Frontal cortex (tissue), 3 donors: ENCODE measurements at regions not wholly inside any gene's neighbourhood (a gene's known extent, or its start where the extent isn't known, plus 50 kb on each side); places are given as distances from the start of the nearest gene placed in this dataset.
"Not testable (repeated sequence)": the region's sequence is repeated elsewhere in the genome, so short reads cannot be mapped to it uniquely, and the experiment has no call there.

Experiments used
- DNase-seq, 2 donors: peaks; one replicate each; pipeline ENCODE4 v3.0.0; 2012; ENCODE audit warnings: low spot score in 2 of 2
- FAIRE-seq: peaks from 2 replicates; lab custom pipeline; 2012; peaks lifted over from hg19 to GRCh38; lab: Jason Lieb, UNC
- donor health status: control.
- donor health status: control.
- donor health status: control.

DNA sequence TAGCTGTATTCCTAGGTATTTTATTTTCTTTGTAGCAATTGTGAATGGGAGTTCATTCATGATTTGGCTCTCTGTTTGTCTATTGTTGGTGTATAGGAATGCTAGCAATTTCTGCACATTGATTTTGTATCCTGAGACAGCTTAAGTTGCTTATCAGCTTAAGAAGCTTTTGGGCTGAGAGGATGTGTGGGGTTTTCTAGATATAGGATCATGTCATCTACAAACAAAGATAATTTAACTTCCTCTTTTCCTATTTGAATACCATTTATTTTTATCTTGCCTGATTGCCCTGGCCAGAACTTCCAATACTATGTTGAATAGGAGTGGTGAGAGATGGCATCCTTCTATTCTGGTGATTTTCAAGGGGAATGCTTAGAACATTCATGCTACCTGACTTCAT, 791.9 kb upstream of the AADAT start:
- not testable (repeated sequence) for DNase-seq, FAIRE-seq

DNA sequence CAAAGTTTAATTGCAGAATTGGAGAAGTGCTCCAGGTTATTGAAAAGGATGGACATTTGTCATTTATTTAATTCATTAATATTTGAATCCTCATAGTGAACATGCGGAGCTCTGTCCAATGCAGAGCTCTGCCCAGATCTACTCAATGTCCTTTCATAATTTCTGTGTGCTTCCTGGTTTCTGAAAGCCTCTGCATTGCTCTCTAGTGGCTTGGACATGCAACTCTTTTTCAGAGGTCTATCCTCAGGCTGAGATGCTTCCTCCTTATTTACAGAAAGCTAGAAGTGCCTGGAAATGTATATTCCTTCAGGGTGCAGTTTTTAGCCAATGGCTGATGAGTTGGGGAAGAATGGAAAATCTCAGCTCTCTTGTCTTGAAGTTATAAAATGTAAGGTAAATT, 786.1 kb upstream of the AADAT start:
- DNase-seq (no peak), FAIRE-seq (no peak)

DNA sequence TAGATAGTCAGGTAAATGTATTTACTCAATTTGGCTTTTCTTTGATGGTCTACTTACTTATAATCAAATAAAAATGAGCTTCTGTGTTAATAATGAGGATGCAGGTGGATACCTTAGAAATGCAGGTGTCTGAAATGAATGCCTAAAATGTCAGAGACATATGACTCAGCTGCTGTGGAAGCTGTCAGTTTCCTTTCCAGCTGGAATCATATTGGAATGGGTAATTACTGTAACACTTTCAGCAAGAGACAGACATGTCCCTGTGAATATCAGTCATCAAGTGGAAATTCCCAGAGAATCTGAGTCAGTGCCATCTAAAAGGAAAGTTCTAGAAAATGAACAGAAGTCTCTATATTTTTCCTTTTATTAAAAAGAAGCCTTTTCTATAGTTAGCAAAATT, 783.0 kb upstream of the AADAT start:
- FAIRE-seq (no peak), DNase-seq (no peak)

DNA sequence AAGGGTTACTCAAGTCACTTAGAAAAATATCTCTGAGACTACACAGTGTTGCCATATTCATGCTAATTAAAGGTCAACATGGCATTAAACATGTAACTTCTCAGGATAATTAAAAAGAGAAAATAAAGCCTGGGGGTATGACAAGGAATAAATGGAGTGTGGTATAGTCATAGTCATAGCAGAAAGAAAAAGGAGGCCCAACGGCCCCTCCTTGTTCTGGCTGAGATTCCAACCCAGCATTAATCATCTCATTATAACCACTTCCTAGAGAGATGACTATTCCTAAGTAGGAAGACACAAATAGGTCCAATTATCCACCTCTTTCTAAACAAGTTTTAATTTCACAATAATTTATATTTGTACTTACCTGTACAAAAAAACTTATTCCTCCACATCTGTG, 778.4 kb upstream of the AADAT start:
- DNase-seq (no peak), FAIRE-seq (no peak)

DNA sequence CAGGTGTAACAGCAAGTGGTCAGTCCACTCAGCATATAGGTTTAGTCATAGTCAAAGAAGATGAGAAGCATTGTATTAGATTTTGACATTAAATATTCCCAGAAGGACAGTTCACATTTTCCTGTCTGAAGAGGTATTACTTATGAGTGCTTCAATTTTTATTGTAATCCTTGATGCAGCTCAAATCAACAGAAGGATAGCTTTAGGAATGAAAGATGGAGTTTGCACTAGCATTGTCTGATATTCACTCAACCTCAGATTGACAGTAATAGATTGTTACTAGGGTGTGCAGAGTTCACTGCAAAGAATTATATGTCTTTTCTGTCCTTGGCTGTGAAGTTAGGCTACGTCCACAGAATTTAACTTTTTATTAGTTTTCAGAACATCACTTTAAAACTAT, 764.3 kb upstream of the AADAT start:
- DNase-seq (no peak), FAIRE-seq (no peak)

DNA sequence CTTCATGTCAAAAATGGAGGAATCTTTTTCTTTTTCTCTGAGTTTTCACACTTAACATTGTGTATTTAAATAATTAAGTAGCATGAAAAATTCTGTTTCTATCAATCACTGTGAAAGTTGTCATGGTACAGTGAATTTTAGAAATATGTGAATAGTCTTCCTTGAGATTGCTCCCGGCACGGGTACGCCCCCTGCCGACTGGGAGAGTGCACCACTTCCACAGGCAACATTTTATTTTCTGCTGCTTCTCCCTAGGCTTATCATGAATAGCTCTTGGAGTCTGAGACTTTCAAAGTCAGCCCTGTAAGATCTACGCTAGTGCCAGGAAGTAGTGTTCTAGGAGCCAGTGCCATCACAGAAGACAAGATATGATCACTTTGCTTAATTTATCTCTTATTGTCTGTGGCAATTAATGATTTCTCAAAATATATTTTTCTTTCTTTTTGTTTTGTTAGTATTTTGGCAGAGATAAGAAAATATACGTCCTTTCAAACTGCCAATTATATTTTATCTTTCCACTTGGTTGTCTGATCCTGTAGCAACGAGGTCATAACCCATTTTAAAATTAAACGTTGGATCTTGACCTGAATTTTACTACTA, 763.8 kb upstream of the AADAT start:
- no peak for DNase-seq
- no peak for FAIRE-seq

DNA sequence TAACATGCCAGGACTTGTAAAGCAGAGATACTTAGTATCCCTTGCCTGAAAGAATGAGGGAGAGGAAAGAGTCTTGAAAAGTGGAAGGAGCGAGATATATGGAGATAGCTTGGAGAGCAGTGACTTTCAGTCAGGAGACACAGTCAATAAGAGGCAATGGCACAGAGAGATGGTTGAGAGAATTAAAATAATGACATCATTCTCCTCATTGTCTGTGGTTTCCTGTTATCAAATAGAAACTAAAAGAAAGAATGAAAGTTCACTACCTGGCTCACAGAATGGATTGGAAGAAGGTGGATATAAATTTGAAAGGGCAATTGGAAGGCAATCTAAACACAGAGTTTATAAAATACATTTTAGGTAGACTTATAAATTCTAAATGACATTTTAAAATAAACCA, 760.2 kb upstream of the AADAT start:
- FAIRE-seq (no peak), DNase-seq (no peak)

DNA sequence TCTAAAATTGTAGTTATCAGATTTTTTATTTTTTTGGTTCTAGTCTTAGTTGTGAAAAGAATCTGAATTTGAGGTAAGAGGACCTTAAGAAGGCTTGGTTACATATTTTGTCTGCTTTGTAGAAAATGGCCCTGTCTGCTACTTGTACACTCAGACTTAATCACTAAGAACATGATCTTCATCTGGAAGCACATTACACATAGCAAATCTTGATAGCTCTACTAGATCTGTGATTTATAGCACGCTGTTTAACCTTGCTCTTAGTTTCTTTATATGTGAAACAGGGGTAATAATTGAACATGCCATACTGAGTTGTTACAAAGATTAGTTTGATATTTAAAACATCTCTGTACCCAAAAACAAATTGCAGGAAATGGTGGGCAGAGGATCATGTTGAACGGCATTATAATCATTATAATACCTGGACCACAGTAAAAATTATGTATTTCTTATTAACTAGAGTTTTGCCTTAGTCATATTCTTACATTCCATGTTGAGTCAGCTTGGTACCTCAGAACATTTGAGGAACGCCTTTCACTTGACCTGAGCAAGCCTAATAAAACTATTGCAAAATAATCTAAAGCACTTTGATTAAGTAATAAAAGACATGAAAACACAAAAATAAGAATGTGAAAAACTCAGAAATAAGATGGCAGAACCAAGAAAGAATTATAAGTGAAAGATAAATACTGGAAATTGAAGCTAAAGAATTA, 738.0 kb upstream of the AADAT start:
- FAIRE-seq (no peak), DNase-seq (no peak)

DNA sequence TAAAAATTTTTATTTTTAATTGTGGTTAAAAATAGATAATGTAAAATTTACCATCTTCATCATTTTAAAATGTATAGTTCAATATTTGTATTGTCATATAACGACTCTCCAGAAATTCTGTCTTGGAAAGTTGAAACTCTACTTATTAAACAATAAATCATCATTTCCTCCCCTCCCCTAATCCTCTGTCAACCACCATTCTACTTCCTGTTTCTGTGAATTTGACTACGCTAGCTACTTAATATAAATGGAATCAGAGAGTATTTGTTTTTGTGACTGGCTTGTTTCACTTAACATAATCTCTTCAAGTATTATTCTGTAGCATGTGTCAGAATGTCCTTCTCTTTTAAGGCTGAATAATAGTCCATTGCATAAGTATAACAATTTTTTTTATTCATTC, 729.0 kb upstream of the AADAT start:
- no peak for DNase-seq
- no peak for FAIRE-seq

DNA sequence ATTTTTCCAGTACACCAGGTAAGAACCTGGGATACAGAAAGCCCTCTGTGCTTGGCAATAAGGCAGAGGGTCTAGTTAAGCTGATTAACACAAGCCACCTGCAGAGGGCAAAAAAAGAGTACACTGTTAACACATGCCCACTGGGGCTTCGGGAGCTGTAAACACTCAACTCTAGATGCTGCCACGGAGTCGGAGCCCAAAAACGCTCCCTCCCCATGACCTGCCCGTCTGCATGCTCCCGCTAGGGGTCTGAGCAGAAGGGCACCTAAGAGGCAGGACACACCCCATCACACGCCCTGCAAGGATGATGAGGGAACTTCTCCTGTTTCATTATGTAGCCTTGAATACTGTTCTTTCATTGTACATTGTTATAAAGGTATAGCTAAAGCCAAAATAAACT, 715.6 kb upstream of the AADAT start:
- DNase-seq = no peak
- no peak for FAIRE-seq

DNA sequence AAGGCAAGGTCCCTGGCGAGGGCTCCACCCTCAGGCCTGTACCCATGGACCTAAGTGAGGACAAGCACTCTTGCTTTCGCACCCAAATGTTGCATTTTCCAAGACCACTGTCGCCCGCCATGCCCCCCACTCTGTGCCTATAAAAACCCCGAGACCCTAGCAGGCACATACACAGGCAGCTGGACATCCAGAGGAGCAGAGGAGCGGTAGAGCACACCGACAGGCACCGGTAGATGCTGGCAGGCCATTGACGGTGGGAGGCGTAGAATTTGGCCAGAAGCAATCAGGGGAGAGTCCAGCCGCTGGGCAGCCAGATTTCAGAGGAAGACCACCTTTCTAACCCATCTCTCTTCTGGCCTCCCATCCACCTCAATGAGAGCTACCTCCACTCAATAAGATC, 715.2 kb upstream of the AADAT start:
- FAIRE-seq (no peak), DNase-seq (no peak)

DNA sequence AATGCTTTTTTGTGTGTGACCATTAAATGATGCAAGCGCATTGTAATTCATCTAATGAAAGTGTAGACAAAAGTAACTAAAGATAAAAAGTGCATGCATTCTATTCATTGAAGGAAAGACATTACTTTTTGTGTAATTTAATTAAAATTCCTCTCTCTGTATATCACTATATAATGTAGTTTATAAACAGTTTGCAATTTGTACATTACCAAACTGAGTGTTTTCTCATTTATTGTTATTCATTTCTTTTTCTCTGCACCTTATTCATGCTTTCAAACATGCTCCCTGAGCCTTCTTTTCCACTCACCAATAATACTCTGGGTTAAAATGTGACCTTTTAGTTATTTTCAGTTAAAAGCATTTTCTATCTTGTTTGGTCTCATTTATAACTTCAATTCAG, 713.7 kb upstream of the AADAT start:
- no peak for FAIRE-seq
- no peak for DNase-seq

DNA sequence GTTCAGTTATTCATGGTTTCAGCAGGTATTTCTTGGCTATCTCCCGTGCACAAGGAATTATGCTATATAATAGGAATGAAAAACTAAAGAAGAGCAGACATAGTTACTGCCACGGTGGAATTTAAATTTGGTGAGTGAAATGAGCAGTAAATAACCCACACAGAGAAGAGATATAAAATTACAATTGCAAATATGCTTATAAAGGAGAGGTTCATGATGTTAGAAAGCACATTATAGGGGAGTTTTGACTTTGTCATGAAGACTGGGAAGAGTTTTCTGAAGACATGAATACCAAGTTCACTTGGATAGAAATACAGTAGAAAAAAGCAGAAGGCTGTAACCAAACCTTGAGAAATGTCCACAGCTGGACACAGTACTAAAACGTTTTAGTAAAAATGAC, 712.0 kb upstream of the AADAT start:
- DNase-seq (no peak), FAIRE-seq (no peak)

DNA sequence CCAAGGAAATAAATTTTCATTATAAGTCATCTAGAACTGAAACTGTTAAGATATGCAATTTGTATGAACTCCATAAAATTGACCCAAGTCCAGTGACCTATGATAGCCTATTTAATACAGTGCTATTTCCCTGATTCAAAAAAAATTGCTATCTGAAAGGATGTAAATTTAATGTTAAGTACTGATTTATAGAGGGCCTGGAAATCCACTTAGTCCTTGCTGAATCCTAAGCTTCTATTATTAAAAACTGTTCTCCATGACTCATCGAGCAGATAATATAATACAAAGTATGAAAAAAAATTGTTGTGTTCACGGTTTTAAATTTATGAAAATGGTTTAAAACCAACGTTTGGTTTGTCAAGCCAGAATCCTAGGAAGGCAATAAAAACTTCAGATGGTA, 704.8 kb upstream of the AADAT start:
- no peak for DNase-seq
- no peak for FAIRE-seq

DNA sequence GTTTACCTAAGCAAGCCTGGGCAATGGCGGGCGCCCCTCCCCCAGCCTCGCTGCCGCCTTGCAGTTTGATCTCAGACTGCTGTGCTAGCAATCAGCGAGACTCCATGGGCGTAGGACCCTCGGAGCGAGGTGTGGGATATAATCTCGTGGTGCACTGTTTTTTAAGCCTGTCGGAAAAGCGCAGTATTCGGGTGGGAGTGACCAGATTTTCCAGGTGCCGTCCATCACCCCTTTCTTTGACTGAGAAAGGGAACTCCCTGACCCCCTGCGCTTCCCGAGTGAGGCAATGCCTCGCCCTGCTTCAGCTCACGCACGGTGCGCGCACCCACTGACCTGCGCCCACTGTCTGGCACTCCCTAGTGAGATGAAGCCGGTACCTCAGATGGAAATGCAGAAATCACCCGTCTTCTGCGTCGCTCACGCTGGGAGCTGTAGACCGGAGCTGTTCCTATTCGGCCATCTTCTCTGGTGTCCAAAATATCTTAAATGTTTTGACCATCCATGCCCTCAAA, 698.8 kb upstream of the AADAT start:
- FAIRE-seq, DNase-seq: not testable (repeated sequence)

DNA sequence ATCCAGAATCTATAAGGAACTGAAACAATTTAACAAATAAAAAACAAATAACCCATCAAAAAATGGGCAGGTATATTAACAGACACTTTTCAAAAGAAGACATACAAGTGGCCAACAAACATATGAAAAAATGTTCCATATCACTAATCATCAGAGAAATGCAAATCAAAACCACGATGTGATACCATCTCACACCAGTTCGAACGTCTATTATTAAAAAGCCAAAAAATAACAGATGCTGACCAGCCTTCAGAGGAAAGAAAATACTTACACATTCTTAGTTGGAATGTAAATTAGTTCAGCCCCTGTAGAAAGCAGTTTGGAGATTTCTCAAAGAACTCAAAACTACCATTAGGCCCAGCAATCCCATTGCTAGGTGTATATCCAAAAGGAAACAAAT, 687.9 kb upstream of the AADAT start:
- DNase-seq = no peak
- no peak for FAIRE-seq

DNA sequence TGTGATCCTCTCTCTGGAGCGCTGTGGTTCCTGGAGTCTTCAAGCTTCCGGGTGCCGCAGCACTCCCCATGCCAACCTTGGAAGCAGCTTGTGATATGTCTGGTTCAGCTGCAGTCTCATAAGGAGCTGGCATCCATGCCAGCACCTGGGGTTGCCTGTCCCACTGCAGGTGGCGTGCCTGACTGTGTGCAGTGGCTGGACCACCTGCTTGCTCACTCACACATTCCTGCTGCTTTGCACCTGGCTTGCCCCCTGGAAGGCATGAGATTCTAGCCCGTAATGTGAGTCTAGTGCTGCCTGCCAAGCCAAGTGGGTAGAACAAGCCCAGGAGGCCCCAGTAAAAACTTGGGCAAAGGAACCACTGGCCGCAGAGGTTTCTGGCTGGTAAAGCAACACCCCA, 687.2 kb upstream of the AADAT start:
- DNase-seq = no peak
- no peak for FAIRE-seq

DNA sequence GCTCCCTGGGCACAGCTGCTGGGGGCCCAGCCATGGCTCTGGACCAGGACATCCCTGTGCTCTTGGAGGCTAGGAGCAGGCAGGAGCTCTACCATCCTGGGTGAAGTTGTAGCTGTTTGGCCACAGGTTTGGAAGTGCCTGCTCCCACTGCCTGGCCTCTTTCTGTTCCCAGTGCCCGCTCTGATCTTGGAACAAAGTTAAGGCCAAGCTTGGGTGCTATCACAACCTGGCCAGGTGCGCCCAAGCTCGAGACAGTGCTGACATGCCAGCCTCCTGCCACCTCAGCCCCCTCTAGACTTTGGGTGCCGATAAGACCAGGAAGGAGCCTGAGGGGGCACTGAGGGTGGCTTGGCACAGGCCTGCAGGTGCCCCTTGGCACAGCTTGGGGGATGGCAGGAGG, 686.1 kb upstream of the AADAT start:
- no peak for FAIRE-seq

DNA sequence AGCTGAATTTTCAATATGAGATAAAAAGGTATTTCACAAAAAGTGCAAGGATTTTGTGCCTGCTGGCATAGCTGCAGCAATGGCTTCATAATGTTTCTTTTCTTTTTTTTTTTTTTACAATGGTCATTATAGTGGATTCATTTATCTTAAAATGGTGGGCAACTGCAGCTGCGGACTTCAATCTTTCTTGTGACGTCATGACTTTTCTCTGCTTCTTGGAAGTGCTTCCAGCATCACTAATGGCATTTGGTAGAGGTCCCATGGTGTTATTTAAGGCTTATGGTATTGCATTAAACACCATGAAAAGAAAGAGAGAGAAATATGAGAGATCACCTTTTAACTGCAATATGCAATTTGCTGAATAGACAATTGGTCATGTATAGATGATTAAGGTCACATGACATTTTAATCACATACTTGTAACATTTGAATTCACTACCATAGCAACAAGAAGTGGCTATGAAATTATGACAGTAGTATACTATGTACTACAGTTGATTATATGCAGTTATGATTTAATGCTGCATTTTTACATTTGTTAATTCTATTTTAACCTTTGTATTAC, 684.0 kb upstream of the AADAT start:
- DNase-seq (no peak), FAIRE-seq (no peak)

More for the DNA sequence above, 686.1 kb upstream of the AADAT start:
- DNase-seq = no peak

DNA sequence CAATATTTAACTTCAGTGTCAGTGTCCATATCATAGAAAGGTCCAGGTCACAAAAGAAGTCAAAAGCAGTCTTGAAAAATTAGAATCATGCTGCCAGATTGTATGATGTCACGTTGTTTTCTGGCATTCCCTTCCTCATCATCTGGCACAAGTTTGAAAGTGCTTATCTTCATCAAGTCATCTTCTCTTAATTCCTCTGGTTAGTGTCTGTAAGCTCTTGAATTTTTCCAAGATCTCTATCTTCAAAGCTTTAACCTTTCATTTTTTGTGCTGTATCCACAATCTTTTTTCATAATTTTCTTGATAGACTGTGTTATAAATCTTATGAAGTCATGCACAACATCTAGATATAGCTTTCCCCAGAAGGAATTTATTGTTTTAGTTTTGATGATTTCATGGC, 682.7 kb upstream of the AADAT start:
- DNase-seq = no peak

DNA sequence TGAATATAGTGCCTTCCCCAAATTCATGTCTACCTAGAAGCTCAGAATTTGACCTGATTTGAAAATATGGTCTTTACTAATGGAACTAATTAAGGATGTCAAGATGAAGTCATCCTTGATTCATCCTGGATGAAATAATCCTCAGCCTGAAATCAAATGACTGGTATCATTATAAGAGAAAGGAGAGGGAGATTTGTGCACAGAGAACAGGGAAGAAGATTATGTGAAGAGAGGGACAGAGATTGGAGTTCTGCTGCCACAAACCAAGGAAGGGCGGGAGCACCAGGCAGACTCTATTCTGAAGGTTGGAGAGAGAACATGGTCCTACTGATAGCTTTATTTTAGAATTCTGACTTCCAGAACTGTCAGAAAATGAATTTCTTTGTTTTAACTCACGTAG, 680.9 kb upstream of the AADAT start:
- no peak for FAIRE-seq
- no peak for DNase-seq

More for the DNA sequence above, 682.7 kb upstream of the AADAT start:
- no peak for FAIRE-seq

DNA sequence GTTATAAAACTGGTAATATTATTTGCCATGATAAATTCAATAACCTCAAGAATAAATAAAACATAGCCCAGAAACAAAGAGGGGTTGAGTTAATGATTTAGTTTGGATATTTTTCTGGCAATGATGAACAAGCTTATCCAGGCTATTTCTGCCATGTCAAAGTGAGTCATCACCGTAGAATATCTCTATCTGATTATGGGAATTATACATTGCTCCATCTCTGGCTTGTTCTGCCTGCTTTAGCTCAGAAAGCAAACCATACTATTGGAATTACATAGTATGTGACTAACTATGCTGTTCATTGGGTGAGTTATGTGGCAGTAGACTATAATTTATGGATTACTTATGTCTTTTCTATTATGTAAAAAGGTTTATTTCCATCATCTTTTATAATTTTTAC, 680.1 kb upstream of the AADAT start:
- no peak for DNase-seq
- no peak for FAIRE-seq
